DND-41 (cell line): ENCODE measurements at regions not wholly inside any gene's neighbourhood (a gene's known extent, or its start where the extent isn't known, plus 50 kb on each side); places are given as distances from the start of the nearest gene placed in this dataset.
"Not testable (repeated sequence)": the region's sequence is repeated elsewhere in the genome, so short reads cannot be mapped to it uniquely, and the experiment has no call there.

ENCODE experiments used
- EZH2 ChIP-seq: IDR thresholded peaks from 3 replicates; pipeline ENCODE4 v1.6.1; 2012; ENCODE audit warnings: borderline replicate concordance, low read depth, mild to moderate bottlenecking, moderate library complexity, low read length, inconsistent platforms; ENCODE audit not compliant: severe bottlenecking
- TF ChIP-seq, protein P1 (sequence below): IDR thresholded peaks from 2 replicates; pipeline ENCODE4 v1.5.1; 2012; ENCODE audit warnings: borderline replicate concordance, low read length, moderate library complexity, mild to moderate bottlenecking; ENCODE audit not compliant: poor library complexity, severe bottlenecking; ENCODE audit errors: extremely low read depth

GRCh38 chr7:65613644-65614289 lies 240.1 kb downstream of the ZNF92 start:
- TF ChIP-seq, protein P1, sequence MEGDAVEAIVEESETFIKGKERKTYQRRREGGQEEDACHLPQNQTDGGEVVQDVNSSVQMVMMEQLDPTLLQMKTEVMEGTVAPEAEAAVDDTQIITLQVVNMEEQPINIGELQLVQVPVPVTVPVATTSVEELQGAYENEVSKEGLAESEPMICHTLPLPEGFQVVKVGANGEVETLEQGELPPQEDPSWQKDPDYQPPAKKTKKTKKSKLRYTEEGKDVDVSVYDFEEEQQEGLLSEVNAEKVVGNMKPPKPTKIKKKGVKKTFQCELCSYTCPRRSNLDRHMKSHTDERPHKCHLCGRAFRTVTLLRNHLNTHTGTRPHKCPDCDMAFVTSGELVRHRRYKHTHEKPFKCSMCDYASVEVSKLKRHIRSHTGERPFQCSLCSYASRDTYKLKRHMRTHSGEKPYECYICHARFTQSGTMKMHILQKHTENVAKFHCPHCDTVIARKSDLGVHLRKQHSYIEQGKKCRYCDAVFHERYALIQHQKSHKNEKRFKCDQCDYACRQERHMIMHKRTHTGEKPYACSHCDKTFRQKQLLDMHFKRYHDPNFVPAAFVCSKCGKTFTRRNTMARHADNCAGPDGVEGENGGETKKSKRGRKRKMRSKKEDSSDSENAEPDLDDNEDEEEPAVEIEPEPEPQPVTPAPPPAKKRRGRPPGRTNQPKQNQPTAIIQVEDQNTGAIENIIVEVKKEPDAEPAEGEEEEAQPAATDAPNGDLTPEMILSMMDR = not testable (repeated sequence)
- TF ChIP-seq EZH2 = not testable (repeated sequence)
